SIG-M5 (cell line): ENCODE measurements at regions not wholly inside any gene's neighbourhood (a gene's known extent, or its start where the extent isn't known, plus 50 kb on each side); places are given as distances from the start of the nearest gene placed in this dataset.

Experiments
- DNase-seq: peaks from one replicate; lab custom pipeline; 2025; lab: John Stamatoyannopoulos, UW

- no peak for DNase-seq
These were observed 82.3 kb upstream of the ADRA2C start for GRCh38 chr4:3683744-3684421.

GRCh38 chr4:3683077-3683743 is 83.0 kb upstream of the ADRA2C start:
- no peak for DNase-seq

- DNase-seq, result no peak
These were observed 83.7 kb upstream of the ADRA2C start for GRCh38 chr4:3682236-3683076.

- no peak for DNase-seq
These were observed 85.0 kb upstream of the ADRA2C start for GRCh38 chr4:3681191-3681590.

- DNase-seq, result no peak
These were observed 85.5 kb upstream of the ADRA2C start for GRCh38 chr4:3680656-3681055.

- no peak for DNase-seq
These were observed 86.3 kb upstream of the ADRA2C start for GRCh38 chr4:3679851-3680311.

GRCh38 chr4:3679071-3679825 is 86.9 kb upstream of the ADRA2C start:
- no peak for DNase-seq

- no peak for DNase-seq
These were observed 88.5 kb upstream of the ADRA2C start for GRCh38 chr4:3677748-3678070.

GRCh38 chr4:3676907-3677747 is 89.1 kb upstream of the ADRA2C start:
- DNase-seq, result no peak

GRCh38 chr4:3676196-3676595 is 90.0 kb upstream of the ADRA2C start:
- DNase-seq, result no peak

- no peak for DNase-seq
These were observed 90.7 kb upstream of the ADRA2C start for GRCh38 chr4:3675251-3676115.

- no peak for DNase-seq
These were observed 91.7 kb upstream of the ADRA2C start for GRCh38 chr4:3674479-3674851.

GRCh38 chr4:3673716-3674478 is 92.3 kb upstream of the ADRA2C start:
- DNase-seq, result no peak

- no peak for DNase-seq
These were observed 93.0 kb upstream of the ADRA2C start for GRCh38 chr4:3673176-3673575.

- no peak for DNase-seq
These were observed 93.7 kb upstream of the ADRA2C start for GRCh38 chr4:3672465-3672831.

- no peak for DNase-seq
These were observed 94.4 kb upstream of the ADRA2C start for GRCh38 chr4:3671571-3672464.

- DNase-seq, result no peak
These were observed 95.4 kb upstream of the ADRA2C start for GRCh38 chr4:3670521-3671519.
